RWPE1 (cell line): ENCODE measurements at regions not wholly inside any gene's neighbourhood (a gene's known extent, or its start where the extent isn't known, plus 50 kb on each side); places are given as distances from the start of the nearest gene placed in this dataset.

Source experiments
- CTCF ChIA-PET: fragments of 350-600 bp; sonication (Branson Sonifier 250); formaldehyde crosslinking; extraction: SDS; loops from one replicate; lab custom pipeline; 2021; lab: Yijun Ruan, JAX
- POLR2A ChIA-PET: fragments of 400-600 bp; formaldehyde crosslinking; extraction: SDS; loops from one replicate; lab custom pipeline; 2020; ENCODE audit warnings: antibody characterized with exemption; ENCODE audit not compliant: low non-redundant PET; lab: Yijun Ruan, JAX
- DNase-seq: peaks from one replicate; pipeline ENCODE4 v3.0.0; 2012; ENCODE audit warnings: low spot score
- H3K27ac ChIP-seq: fragments of 450-650 bp; 2 replicates; pipeline ENCODE4 v1.5.1; 2017
- TF ChIP-seq, protein P1 (sequence below): fragments of 450-650 bp; conservative IDR thresholded peaks from 2 replicates; pipeline ENCODE4 v1.5.1; 2017; ENCODE audit warnings: low read depth, mild to moderate bottlenecking

GRCh38 chr5:125794922-125795321 is 628.3 kb upstream of the GRAMD2B start:
- no peak for DNase-seq
- CTCF ChIA-PET: interaction anchor here (0.5 kb wide), 1 partner anchor 559 kb away, joined by 3 read pairs; no protein-coding TSS in a partner anchor
- H3K27ac ChIP-seq: no peak overlapping the region
- TF ChIP-seq, protein P1, sequence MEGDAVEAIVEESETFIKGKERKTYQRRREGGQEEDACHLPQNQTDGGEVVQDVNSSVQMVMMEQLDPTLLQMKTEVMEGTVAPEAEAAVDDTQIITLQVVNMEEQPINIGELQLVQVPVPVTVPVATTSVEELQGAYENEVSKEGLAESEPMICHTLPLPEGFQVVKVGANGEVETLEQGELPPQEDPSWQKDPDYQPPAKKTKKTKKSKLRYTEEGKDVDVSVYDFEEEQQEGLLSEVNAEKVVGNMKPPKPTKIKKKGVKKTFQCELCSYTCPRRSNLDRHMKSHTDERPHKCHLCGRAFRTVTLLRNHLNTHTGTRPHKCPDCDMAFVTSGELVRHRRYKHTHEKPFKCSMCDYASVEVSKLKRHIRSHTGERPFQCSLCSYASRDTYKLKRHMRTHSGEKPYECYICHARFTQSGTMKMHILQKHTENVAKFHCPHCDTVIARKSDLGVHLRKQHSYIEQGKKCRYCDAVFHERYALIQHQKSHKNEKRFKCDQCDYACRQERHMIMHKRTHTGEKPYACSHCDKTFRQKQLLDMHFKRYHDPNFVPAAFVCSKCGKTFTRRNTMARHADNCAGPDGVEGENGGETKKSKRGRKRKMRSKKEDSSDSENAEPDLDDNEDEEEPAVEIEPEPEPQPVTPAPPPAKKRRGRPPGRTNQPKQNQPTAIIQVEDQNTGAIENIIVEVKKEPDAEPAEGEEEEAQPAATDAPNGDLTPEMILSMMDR: no peak
- POLR2A ChIA-PET: no interaction called here

GRCh38 chr5:125798307-125798706 is 624.9 kb upstream of the GRAMD2B start:
- ChIA-PET CTCF (interaction anchor here (0.7 kb wide), 2 partner anchors 73 to 1789 kb away, joined by 3 to 7 read pairs; no protein-coding TSS in a partner anchor), POLR2A (no interaction called here)
- peak; percentile 23 for DNase-seq
- no peak overlapping the region for H3K27ac ChIP-seq
- TF ChIP-seq, protein P1: no peak

DNA sequence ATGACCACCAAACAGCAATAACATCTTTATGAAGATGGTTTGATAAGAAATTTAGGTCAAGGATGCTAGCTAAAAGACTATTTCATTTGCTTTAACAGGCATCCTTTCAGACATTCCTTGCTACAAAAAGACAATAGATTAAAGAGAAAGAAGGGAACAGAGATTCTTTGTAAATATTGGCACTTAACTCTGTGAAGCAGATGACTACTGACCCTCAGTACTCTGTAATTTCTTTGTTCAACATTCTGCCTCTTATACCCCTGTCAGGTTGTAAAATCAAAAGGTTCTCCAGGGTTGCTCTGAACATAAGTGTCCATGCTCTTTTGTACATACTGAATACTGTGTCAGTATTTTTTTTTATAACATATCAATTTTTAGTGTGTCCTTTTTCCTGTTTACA is 610.6 kb upstream of the GRAMD2B start:
- ChIA-PET POLR2A (interaction anchor here (0.6 kb wide), 1 partner anchor 812 kb away, joined by 3 read pairs; no protein-coding TSS in a partner anchor), CTCF (no interaction called here)
- H3K27ac ChIP-seq: no peak overlapping the region
- TF ChIP-seq, protein P1: no peak
- DNase-seq: no peak

- H3K27ac ChIP-seq: no peak overlapping the region
- no peak for DNase-seq
- TF ChIP-seq, protein P1: no peak
- ChIA-PET CTCF (no interaction called here), POLR2A (interaction anchor here (0.6 kb wide), 2 partner anchors 702 to 813 kb away, joined by 3 read pairs; no protein-coding TSS in a partner anchor)
Measured at GRCh38 chr5:125813221-125813974, 609.8 kb upstream of the GRAMD2B start.

- CTCF ChIA-PET: no interaction called here
- DNase-seq: no peak
- no peak overlapping the region for H3K27ac ChIP-seq
- TF ChIP-seq, protein P1: no peak
- POLR2A ChIA-PET: no interaction called here
Measured at GRCh38 chr5:125814119-125814518, 609.1 kb upstream of the GRAMD2B start.

DNA sequence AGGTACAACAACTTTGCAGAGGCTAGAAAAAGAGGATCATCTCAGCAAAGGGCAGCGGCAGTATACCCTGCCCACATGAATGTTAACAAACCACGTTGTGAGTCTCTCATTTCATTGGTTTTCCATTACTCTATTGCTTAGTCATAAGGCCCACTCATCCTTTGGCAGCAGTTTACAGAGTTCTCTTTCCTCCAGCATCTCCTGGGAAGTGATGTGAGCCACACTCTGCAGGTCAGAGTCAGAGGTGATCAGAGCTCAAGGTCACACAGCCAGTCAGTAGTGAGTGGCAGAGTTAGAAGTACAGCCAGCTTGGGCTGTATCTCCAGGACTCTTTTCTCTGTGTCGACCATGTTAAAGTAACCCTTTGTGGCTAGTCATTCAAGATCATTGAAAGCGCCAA is 599.6 kb upstream of the GRAMD2B start:
- TF ChIP-seq, protein P1: no peak
- H3K27ac ChIP-seq: no peak overlapping the region
- DNase-seq: no peak
- POLR2A ChIA-PET: no interaction called here
- CTCF ChIA-PET: interaction anchor here (0.6 kb wide), 1 partner anchor 13 kb away, joined by 5 read pairs; no protein-coding TSS in a partner anchor
